ENCODE measurements at regions not wholly inside any gene's neighbourhood (a gene's known extent, or its start where the extent isn't known, plus 50 kb on each side); places are given as distances from the start of the nearest gene placed in this dataset.

DNA sequence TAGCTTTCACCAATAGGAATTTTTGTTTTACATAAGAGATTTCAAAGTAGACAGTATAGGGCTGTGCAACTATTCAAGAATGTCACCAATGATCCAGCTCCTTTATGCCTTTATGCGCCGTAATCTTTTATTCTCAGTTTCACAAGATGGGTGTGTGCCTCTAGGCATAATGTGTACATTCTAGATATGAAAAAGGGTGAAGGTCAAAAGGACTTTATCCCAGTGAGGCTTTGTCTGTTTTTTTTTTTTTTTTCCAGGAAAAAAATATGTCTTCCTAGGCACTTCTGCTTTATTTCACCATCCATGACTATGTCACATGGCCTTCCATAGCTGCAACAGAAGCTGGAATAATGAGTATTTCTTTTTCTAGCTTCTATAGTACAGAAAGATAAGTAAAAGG is 142.3 kb upstream of the IGF1 start:
- H3K27ac Mint-ChIP-seq (ENCODE audit: unreplicated experiment): no peak overlapping the region
- peaks cover 5% of the 10 kb centered on the region for H3K27me3 Mint-ChIP-seq (ENCODE audit: low read depth)
- peaks cover 16% of the 10 kb centered on the region for H3K9me3 Mint-ChIP-seq
- H3K4me3 Mint-ChIP-seq: no peak overlapping the region
- peaks cover 5% of the 10 kb centered on the region for H3K36me3 Mint-ChIP-seq (ENCODE audit: low read depth)
- TF ChIP-seq, protein P1, sequence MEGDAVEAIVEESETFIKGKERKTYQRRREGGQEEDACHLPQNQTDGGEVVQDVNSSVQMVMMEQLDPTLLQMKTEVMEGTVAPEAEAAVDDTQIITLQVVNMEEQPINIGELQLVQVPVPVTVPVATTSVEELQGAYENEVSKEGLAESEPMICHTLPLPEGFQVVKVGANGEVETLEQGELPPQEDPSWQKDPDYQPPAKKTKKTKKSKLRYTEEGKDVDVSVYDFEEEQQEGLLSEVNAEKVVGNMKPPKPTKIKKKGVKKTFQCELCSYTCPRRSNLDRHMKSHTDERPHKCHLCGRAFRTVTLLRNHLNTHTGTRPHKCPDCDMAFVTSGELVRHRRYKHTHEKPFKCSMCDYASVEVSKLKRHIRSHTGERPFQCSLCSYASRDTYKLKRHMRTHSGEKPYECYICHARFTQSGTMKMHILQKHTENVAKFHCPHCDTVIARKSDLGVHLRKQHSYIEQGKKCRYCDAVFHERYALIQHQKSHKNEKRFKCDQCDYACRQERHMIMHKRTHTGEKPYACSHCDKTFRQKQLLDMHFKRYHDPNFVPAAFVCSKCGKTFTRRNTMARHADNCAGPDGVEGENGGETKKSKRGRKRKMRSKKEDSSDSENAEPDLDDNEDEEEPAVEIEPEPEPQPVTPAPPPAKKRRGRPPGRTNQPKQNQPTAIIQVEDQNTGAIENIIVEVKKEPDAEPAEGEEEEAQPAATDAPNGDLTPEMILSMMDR (conservative IDR thresholded peaks at IDR 0.05): no peak
- no peaks in the 10 kb centered on the region for H3K4me1 Mint-ChIP-seq
- DNase-seq (ENCODE audit: low read depth, low spot score): no peak

DNA sequence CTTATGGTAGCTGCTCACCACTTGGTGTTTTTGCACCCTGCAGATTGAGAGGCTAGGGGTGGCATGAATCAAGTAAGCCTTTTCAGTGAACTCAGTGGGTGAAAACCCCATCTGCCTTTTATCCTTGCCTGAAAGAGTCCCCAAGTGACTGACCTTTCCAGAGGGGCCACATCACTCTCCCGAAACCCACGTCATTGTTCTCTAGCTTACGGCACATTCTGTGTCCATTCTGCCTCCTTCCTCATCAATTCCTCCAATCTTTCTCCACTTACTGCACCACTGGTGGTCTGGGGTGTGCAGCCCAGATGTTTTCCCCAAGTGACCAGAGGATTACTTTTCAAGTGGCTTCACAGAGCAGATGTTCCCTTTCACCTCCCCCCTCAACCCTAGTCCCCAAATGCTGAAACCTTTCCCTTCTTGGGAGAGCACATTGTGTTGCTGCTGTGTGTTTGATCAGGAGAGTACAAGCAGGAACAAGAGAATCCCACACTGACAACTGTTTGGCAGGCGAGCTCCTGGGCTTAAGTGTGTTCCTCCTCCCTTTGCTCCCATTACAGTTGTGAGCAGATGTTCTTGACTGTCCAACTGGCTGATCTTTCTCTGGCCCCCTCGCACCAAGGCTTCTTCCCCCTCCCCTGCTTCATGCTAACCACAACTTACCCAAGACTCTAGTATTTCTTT is 138.0 kb upstream of the IGF1 start:
- no peak for DNase-seq (ENCODE audit: low read depth, low spot score)
- H3K27me3 Mint-ChIP-seq (ENCODE audit: low read depth): peaks cover 5% of the 10 kb centered on the region
- no peak overlapping the region for H3K4me3 Mint-ChIP-seq
- peaks cover 10% of the 10 kb centered on the region for H3K9me3 Mint-ChIP-seq
- no peaks in the 10 kb centered on the region for H3K4me1 Mint-ChIP-seq
- H3K36me3 Mint-ChIP-seq (ENCODE audit: low read depth): no peaks in the 10 kb centered on the region
- TF ChIP-seq, protein P1 (conservative IDR thresholded peaks at IDR 0.05): no peak
- H3K27ac Mint-ChIP-seq (ENCODE audit: unreplicated experiment): no peak overlapping the region

DNA sequence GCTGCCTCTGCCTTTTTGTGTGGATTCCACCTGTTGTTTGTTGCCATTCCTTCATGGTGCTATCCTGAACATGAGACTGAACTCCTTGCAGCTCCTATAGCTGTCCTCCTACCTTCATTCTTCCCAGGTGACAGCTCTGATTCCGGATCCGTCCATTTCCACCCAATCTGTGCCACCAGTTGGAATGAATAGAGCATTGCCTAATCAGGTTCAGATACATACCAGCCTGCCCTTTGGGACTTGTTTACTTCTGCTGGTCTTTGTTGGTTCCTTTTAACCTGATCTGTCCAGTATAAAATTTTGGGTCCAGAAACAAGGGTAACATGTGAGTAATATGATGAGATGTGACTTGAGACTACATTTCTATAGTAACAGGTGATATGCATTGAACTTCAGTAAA is 136.3 kb upstream of the IGF1 start:
- TF ChIP-seq, protein P1 (conservative IDR thresholded peaks at IDR 0.05): no peak
- no peak for DNase-seq (ENCODE audit: low read depth, low spot score)
- no peaks in the 10 kb centered on the region for H3K36me3 Mint-ChIP-seq (ENCODE audit: low read depth)
- peaks cover 5% of the 10 kb centered on the region for H3K27me3 Mint-ChIP-seq (ENCODE audit: low read depth)
- peaks cover 7% of the 10 kb centered on the region for H3K9me3 Mint-ChIP-seq
- H3K27ac Mint-ChIP-seq (ENCODE audit: unreplicated experiment): no peak overlapping the region
- no peak overlapping the region for H3K4me3 Mint-ChIP-seq
- H3K4me1 Mint-ChIP-seq: peaks cover 5% of the 10 kb centered on the region

DNA sequence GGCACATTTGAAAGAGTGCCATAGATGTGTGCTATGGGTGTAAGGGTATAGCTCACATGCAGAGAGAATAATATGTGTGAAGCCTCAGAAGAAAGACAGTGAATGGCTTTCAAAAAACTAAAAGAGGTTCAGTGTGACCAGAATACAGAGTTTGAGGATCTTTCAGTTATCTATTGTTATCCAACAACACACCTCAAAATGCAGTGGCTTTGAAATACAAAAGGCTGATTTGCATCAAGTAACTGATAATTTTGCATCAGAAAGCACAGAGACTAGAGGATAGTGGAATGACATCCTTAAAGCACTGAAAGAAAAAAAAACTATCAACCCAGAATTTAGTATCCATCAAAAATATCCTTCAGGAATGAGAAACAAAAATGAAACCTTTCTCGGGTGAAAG is 131.6 kb upstream of the IGF1 start:
- DNase-seq (ENCODE audit: low read depth, low spot score): no peak
- H3K27me3 Mint-ChIP-seq (ENCODE audit: low read depth): no peaks in the 10 kb centered on the region
- H3K4me3 Mint-ChIP-seq: no peak overlapping the region
- no peak overlapping the region for H3K27ac Mint-ChIP-seq (ENCODE audit: unreplicated experiment)
- peaks cover 5% of the 10 kb centered on the region for H3K4me1 Mint-ChIP-seq
- TF ChIP-seq, protein P1 (conservative IDR thresholded peaks at IDR 0.05): no peak
- peaks cover 12% of the 10 kb centered on the region for H3K9me3 Mint-ChIP-seq
- no peaks in the 10 kb centered on the region for H3K36me3 Mint-ChIP-seq (ENCODE audit: low read depth)

DNA sequence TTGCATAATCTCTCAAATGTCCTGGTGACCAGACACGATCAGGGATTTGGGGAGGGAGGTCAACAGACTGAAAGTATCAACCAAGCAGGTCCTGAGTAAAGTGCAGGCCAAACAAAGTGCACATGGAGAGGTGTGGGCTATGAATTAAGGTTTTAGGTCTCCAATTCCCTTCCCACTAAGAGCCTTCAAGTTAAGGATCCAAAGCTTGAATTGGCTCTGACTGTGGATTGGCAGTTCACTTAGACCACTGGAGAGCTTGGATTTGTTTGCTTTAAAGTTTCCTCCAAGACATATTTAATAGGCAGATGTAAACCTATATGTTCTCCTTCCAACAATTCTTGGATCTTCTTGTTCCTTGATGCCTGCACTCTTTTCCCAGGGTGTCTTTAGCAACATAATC is 129.6 kb upstream of the IGF1 start:
- Mint-ChIP-seq H3K27ac (ENCODE audit: unreplicated experiment) (no peak overlapping the region), H3K4me3 (no peak overlapping the region), H3K27me3 (ENCODE audit: low read depth) (no peaks in the 10 kb centered on the region), H3K4me1 (peaks cover 5% of the 10 kb centered on the region), H3K9me3 (peaks cover 21% of the 10 kb centered on the region), H3K36me3 (ENCODE audit: low read depth) (no peaks in the 10 kb centered on the region)
- DNase-seq (ENCODE audit: low read depth, low spot score): no peak
- TF ChIP-seq, protein P1 (conservative IDR thresholded peaks at IDR 0.05): no peak

Measured in neural crest cell (in vitro differentiated cells).